ENCODE measurements at regions not wholly inside any gene's neighbourhood (a gene's known extent, or its start where the extent isn't known, plus 50 kb on each side); places are given as distances from the start of the nearest gene placed in this dataset.

GRCh38 chr13:50509167-50509566 lies 334.3 kb downstream of the DLEU7 start:
- TF ChIP-seq CTCF (IDR thresholded peaks at IDR 0.05; ENCODE audit: poor library complexity) (no peak), EZH2phosphoT487 (IDR thresholded peaks at IDR 0.05; ENCODE audit: low read depth, severe bottlenecking, unreplicated experiment) (no peak), EZH2 (IDR thresholded peaks at IDR 0.05; ENCODE audit: borderline replicate concordance) (no peak)

Measured in hepatocyte (in vitro differentiated cells).